WTC11 (cell line): ENCODE measurements at regions not wholly inside any gene's neighbourhood (a gene's known extent, or its start where the extent isn't known, plus 50 kb on each side); places are given as distances from the start of the nearest gene placed in this dataset.

Experiments used
- ATAC-seq: fragments of 200-7000 bp; cut with Tn5 transposase; 2 replicates; pipeline ENCODE4 v1.10.0; 2021; ENCODE audit warnings: mild to moderate bottlenecking, moderate library complexity
- CTCF ChIA-PET: fragments of 300-600 bp; sonication (Branson Sonifier 250); formaldehyde crosslinking; loops from one replicate; lab custom pipeline; 2021; ENCODE audit warnings: antibody characterized with exemption; lab: Charles Lee
- POLR2A ChIA-PET: fragments of 350-600 bp; sonication (Branson Sonifier 250); formaldehyde crosslinking; loops from one replicate; lab custom pipeline; 2021; ENCODE audit warnings: antibody characterized with exemption; lab: Charles Lee
- DNase-seq: peaks from one replicate; pipeline ENCODE4 v3.0.0; 2021; ENCODE audit warnings: low spot score
- H3K27ac Mint-ChIP-seq: 2 replicates; pipeline ENCODE4 v1.8.0; 2021; ENCODE audit warnings: mixed read lengths
- H3K27me3 Mint-ChIP-seq: 2 replicates; pipeline ENCODE4 v1.8.0; 2021; ENCODE audit warnings: low read depth, mild to moderate bottlenecking, moderate library complexity, mixed read lengths
- H3K36me3 Mint-ChIP-seq: 2 replicates; pipeline ENCODE4 v1.8.0; 2021; ENCODE audit warnings: mixed read lengths
- H3K4me1 Mint-ChIP-seq: 2 replicates; pipeline ENCODE4 v1.8.0; 2022; ENCODE audit warnings: mixed read lengths
- H3K4me3 Mint-ChIP-seq: 2 replicates; pipeline ENCODE4 v1.8.0; 2021; ENCODE audit warnings: mild to moderate bottlenecking, moderate library complexity, mixed read lengths
- H3K9me3 Mint-ChIP-seq: 2 replicates; pipeline ENCODE4 v1.8.0; 2021; ENCODE audit warnings: mixed read lengths
- CREB1 ChIP-seq: sonication (generic); formaldehyde crosslinking; IDR thresholded peaks from 2 replicates; pipeline ENCODE4 v1.8.0; 2023; ENCODE audit warnings: mild to moderate bottlenecking, missing genetic modification reagents
- ELF4 ChIP-seq: sonication (generic); formaldehyde crosslinking; IDR thresholded peaks from 2 replicates; pipeline ENCODE4 v1.8.1; 2022; ENCODE audit warnings: low read depth, mild to moderate bottlenecking, moderate library complexity, missing genetic modification reagents
- FOXK1 ChIP-seq: sonication (generic); formaldehyde crosslinking; IDR thresholded peaks from 2 replicates; pipeline ENCODE4 v1.8.0; 2022; ENCODE audit warnings: mild to moderate bottlenecking, moderate library complexity, missing genetic modification reagents
- FOXP1 ChIP-seq: sonication (generic); formaldehyde crosslinking; IDR thresholded peaks from 2 replicates; pipeline ENCODE4 v1.8.0; 2022; ENCODE audit warnings: missing genetic modification reagents, mild to moderate bottlenecking, moderate library complexity, borderline replicate concordance
- HMGXB4 ChIP-seq: sonication (generic); formaldehyde crosslinking; IDR thresholded peaks from 2 replicates; pipeline ENCODE4 v1.8.1; 2023; ENCODE audit warnings: mild to moderate bottlenecking, moderate library complexity, missing genetic modification reagents
- MYBL2 ChIP-seq: sonication (generic); formaldehyde crosslinking; IDR thresholded peaks from 2 replicates; pipeline ENCODE4 v1.8.1; 2023; ENCODE audit warnings: mild to moderate bottlenecking, moderate library complexity, missing genetic modification reagents
- ZNF423 ChIP-seq: fragments of 250-450 bp; sonication (Bioruptor Pico); IDR thresholded peaks from 2 replicates; pipeline ENCODE4 v2.1.2; 2022; ENCODE audit warnings: mild to moderate bottlenecking, moderate library complexity
- TF ChIP-seq, protein P1 (sequence below): sonication (generic); formaldehyde crosslinking; IDR thresholded peaks from 2 replicates; pipeline ENCODE4 v1.8.0; 2022; ENCODE audit warnings: mild to moderate bottlenecking, missing genetic modification reagents

DNA sequence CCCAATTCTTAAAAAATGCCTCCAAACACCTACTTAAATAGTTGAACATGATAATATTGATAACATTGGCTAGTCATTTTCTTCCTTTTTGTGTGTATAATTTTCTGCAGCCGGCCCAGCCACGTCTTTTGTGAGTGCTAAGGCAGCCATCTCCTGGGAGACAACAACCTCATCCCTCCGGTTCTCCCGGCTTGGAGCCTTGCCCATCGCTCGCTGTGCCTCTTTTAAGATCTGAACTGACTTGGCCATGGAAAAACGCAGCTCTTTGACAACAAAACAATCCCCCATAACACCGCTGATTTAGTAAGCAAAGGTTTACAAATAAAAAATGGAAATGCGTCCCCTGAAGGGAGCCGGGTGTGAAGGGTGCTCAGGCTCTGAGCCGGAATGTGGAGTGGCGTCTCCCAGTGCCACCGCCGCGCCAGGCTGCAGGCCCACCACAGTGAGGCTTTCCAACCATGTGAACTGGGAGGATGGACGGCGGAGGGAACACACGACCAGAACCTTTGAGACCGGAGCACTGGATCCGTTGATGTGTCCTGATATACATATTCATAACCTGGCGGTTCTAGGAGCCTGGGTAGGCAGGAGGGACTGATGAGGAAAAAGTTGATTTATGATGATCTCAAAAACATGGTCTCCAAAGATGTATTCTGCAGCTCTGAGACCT, 87.4 kb downstream of the SMIM21 start:
- H3K27ac Mint-ChIP-seq: no peak overlapping the region
- H3K9me3 Mint-ChIP-seq: peaks cover 4% of the 10 kb centered on the region; the same call in 1 of the 2 replicates
- no peak overlapping the region for H3K4me3 Mint-ChIP-seq
- no peaks in the 10 kb centered on the region for H3K27me3 Mint-ChIP-seq
- CTCF ChIA-PET: interaction anchor here (1.0 kb wide), 1 partner anchor 31 kb away, joined by 3 read pairs; no protein-coding TSS in a partner anchor
- H3K36me3 Mint-ChIP-seq: no peaks in the 10 kb centered on the region; the same call in 1 of the 2 replicates
- DNase-seq (no peak), ATAC-seq (no peak)
- H3K4me1 Mint-ChIP-seq: peaks cover 28% of the 10 kb centered on the region
- POLR2A ChIA-PET: no interaction called here
- TF ChIP-seq FOXP1 (no peak), CREB1 (CRISPR knock-in tag) (no peak), ZNF423 (CRISPR knock-in tag) (no peak), HMGXB4 (CRISPR knock-in tag) (no peak), FOXK1 (no peak), MYBL2 (CRISPR knock-in tag) (no peak), ELF4 (no peak)
- TF ChIP-seq, protein P1, sequence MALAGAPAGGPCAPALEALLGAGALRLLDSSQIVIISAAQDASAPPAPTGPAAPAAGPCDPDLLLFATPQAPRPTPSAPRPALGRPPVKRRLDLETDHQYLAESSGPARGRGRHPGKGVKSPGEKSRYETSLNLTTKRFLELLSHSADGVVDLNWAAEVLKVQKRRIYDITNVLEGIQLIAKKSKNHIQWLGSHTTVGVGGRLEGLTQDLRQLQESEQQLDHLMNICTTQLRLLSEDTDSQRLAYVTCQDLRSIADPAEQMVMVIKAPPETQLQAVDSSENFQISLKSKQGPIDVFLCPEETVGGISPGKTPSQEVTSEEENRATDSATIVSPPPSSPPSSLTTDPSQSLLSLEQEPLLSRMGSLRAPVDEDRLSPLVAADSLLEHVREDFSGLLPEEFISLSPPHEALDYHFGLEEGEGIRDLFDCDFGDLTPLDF (CRISPR knock-in tag): no peak
